ENCODE measurements at regions not wholly inside any gene's neighbourhood (a gene's known extent, or its start where the extent isn't known, plus 50 kb on each side); places are given as distances from the start of the nearest gene placed in this dataset.

DNA sequence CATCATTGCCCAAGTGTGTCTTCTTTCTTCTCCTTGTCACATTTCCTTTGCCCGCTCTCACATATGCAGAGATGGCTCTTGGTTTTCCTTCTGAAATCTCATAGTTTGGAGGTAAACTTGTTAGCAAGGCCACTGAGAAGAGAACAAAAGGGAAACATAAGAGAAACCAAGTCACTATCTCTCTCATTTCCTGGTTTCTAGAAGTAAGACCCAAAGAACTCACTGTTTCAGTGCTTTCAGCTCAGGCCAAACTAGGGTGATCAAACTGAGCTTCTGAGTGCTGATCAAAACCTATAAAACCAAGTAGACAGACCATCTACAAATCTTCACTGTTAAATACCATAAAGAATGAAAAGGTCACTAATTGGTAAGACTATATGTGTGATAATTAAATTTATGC is 275.4 kb upstream of the BTG1 start:
- H3K4me1 ChIP-seq, result peaks cover 0 to 6% (median 0%) of the 10 kb centered on the region in 4 donors
- TF ChIP-seq POLR2AphosphoS5 (IDR thresholded peaks at IDR 0.05) (no peak), EP300 (IDR thresholded peaks at IDR 0.05) (no peak), POLR2A (IDR thresholded peaks at IDR 0.05; ENCODE audit: low read depth) (no peak)
- TF ChIP-seq, protein P1, sequence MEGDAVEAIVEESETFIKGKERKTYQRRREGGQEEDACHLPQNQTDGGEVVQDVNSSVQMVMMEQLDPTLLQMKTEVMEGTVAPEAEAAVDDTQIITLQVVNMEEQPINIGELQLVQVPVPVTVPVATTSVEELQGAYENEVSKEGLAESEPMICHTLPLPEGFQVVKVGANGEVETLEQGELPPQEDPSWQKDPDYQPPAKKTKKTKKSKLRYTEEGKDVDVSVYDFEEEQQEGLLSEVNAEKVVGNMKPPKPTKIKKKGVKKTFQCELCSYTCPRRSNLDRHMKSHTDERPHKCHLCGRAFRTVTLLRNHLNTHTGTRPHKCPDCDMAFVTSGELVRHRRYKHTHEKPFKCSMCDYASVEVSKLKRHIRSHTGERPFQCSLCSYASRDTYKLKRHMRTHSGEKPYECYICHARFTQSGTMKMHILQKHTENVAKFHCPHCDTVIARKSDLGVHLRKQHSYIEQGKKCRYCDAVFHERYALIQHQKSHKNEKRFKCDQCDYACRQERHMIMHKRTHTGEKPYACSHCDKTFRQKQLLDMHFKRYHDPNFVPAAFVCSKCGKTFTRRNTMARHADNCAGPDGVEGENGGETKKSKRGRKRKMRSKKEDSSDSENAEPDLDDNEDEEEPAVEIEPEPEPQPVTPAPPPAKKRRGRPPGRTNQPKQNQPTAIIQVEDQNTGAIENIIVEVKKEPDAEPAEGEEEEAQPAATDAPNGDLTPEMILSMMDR (IDR thresholded peaks at IDR 0.05), result no peak
- no peaks in the 10 kb centered on the region for H3K27me3 ChIP-seq
- H3K9me3 ChIP-seq, result no peaks in the 10 kb centered on the region
- WGBS, result 100% methylated on average over 1 of the region's 1 CpG
- H3K27ac ChIP-seq (replicated peaks in 1 of 4), result no peak overlapping the region
- no peak for DNase-seq (ENCODE audit: extremely low spot score)
- intact Hi-C loops (cut with DNase I), result no loop called here
- no peaks in the 10 kb centered on the region for H3K36me3 ChIP-seq
- H3K4me3 ChIP-seq, result no peak overlapping the region

DNA sequence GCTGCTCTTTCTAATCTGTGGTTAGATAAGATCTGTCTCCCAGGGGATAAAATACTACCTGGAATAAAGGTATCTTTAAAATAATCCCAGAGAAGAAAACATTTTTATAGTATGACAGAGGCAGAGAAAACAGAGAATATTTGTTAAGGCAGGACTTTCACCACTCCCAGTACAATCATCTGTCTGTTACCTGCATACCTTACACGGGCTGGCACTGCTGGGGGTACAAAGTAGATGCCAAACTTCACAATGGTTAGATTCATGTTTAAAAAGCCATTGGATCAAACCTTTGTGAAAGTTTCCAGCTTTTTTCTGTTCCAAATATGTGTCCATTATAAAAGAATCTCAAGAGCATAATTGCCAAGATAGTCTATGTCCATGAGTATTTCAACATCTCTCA is 273.6 kb upstream of the BTG1 start:
- H3K9me3 ChIP-seq, result no peaks in the 10 kb centered on the region
- TF ChIP-seq, protein P1 (IDR thresholded peaks at IDR 0.05), result no peak
- TF ChIP-seq EP300 (IDR thresholded peaks at IDR 0.05) (no peak), POLR2AphosphoS5 (IDR thresholded peaks at IDR 0.05) (no peak), POLR2A (IDR thresholded peaks at IDR 0.05; ENCODE audit: low read depth) (no peak)
- intact Hi-C loops (cut with DNase I), result no loop called here
- DNase-seq (ENCODE audit: extremely low spot score), result no peak
- H3K4me3 ChIP-seq, result no peak overlapping the region
- no peaks in the 10 kb centered on the region for H3K36me3 ChIP-seq
- 82% methylated on average over 1 of the region's 1 CpG for WGBS
- H3K27ac ChIP-seq (replicated peaks in 1 of 4), result no peak overlapping the region
- peaks cover 0 to 6% (median 0%) of the 10 kb centered on the region in 4 donors for H3K4me1 ChIP-seq
- no peaks in the 10 kb centered on the region for H3K27me3 ChIP-seq

DNA sequence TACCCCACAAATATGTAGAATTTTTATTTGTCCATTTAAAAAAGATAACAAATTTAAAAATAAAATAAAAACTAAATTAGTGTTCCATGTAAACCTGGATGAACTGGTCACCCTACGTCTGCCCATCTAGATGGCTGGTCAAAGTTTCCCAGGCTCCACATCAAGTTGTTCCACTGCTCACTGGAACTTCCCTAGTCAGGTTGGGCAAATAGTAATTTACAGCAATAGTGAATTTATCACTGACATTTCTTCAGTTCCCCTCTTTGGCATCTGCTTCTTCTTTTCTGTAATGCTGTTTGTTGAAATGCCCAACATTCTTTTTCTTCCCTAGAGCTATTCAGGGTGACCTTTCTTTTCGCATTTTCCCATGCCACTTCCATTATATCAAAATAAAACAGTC is 272.7 kb upstream of the BTG1 start:
- H3K4me1 ChIP-seq, result peaks cover 0 to 4% (median 0%) of the 10 kb centered on the region in 4 donors
- no peak for TF ChIP-seq EP300 (IDR thresholded peaks at IDR 0.05)
- no peaks in the 10 kb centered on the region for H3K9me3 ChIP-seq
- intact Hi-C loops (cut with DNase I), result no loop called here
- 94% methylated on average over 2 of the region's 2 CpGs for WGBS
- no peak overlapping the region for H3K27ac ChIP-seq (replicated peaks in 1 of 4)
- no peaks in the 10 kb centered on the region for H3K36me3 ChIP-seq
- H3K27me3 ChIP-seq, result no peaks in the 10 kb centered on the region
- DNase-seq (ENCODE audit: extremely low spot score), result no peak
- H3K4me3 ChIP-seq, result no peak overlapping the region

DNA sequence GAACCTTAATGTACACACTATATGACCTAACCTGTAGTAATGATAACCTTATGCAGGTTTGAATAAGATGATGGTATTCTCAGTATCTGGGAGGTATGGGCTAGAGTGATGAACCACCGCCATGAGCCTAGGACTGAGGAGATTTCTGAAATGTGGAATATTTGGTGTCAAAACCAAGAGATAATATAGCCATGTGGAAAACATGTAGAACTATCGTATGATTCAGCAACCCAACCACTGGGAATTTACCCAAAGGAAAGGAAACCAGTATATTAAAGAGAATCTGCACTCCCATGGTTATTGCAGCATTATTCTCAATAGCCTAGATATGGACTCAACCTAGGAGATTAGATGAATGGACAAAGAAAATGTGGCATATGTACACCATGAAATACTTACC is 271.7 kb upstream of the BTG1 start:
- TF ChIP-seq EP300 (IDR thresholded peaks at IDR 0.05) (no peak), POLR2A (IDR thresholded peaks at IDR 0.05; ENCODE audit: low read depth) (no peak), POLR2AphosphoS5 (IDR thresholded peaks at IDR 0.05) (no peak)
- TF ChIP-seq, protein P1 (IDR thresholded peaks at IDR 0.05), result no peak
- Histone ChIP-seq H3K4me3 (no peak overlapping the region), H3K27me3 (no peaks in the 10 kb centered on the region), H3K4me1 (no peaks in the 10 kb centered on the region), H3K9me3 (no peaks in the 10 kb centered on the region), H3K36me3 (no peaks in the 10 kb centered on the region), H3K27ac (replicated peaks in 1 of 4) (no peak overlapping the region)
- WGBS, result 98% methylated on average over 2 of the region's 2 CpGs
- intact Hi-C loops (cut with DNase I), result no loop called here
- no peak for DNase-seq (ENCODE audit: extremely low spot score)

DNA sequence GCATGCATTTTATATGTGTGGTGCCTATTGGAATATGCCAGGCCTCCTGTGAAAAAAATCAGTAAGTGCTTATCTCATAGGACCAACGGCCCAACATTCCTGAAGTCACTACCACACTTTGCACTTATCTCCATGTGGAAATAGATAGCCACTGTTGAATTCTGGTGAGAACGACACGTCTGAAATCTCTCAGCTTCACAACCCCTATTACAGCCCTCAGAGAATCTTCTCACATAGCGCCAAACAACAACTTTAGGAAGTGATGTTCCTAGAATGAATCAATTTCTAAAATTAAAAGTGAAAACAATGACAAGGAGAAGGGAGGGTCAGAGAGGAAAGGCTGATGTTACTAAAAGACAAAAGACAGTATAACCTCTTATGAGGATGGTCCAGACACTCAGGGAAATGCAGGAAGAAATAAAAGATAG is 270.8 kb upstream of the BTG1 start:
- Histone ChIP-seq H3K4me1 (no peaks in the 10 kb centered on the region), H3K27me3 (no peaks in the 10 kb centered on the region), H3K9me3 (no peaks in the 10 kb centered on the region), H3K4me3 (no peak overlapping the region), H3K27ac (replicated peaks in 1 of 4) (no peak overlapping the region), H3K36me3 (no peaks in the 10 kb centered on the region)
- DNase-seq (ENCODE audit: extremely low spot score), result no peak
- TF ChIP-seq, protein P1 (IDR thresholded peaks at IDR 0.05), result no peak
- no peak for TF ChIP-seq POLR2AphosphoS5 (IDR thresholded peaks at IDR 0.05)
- intact Hi-C loops (cut with DNase I), result no loop called here
- 77% methylated on average over 4 of the region's 4 CpGs for WGBS
